Osteocyte (in vitro differentiated cells): ENCODE measurements at regions not wholly inside any gene's neighbourhood (a gene's known extent, or its start where the extent isn't known, plus 50 kb on each side); places are given as distances from the start of the nearest gene placed in this dataset.

Experiments used
- DNase-seq: peaks from one replicate; pipeline ENCODE4 v3.0.0; 2021; ENCODE audit warnings: mixed read lengths; ENCODE audit not compliant: unreplicated experiment; ENCODE audit errors: extremely low spot score
- H3K27ac Mint-ChIP-seq: one replicate; pipeline ENCODE4 v1.8.0; 2021; ENCODE audit warnings: mild to moderate bottlenecking, mixed read lengths; ENCODE audit not compliant: unreplicated experiment
- H3K27me3 Mint-ChIP-seq: one replicate; pipeline ENCODE4 v1.8.0; 2021; ENCODE audit warnings: mixed read lengths; ENCODE audit not compliant: unreplicated experiment
- H3K36me3 Mint-ChIP-seq: one replicate; pipeline ENCODE4 v1.8.0; 2021; ENCODE audit warnings: mixed read lengths; ENCODE audit not compliant: unreplicated experiment
- H3K4me1 Mint-ChIP-seq: one replicate; pipeline ENCODE4 v1.8.0; 2021; ENCODE audit warnings: mixed read lengths; ENCODE audit not compliant: unreplicated experiment
- H3K4me3 Mint-ChIP-seq: one replicate; pipeline ENCODE4 v1.8.0; 2021; ENCODE audit warnings: mild to moderate bottlenecking, moderate library complexity, mixed read lengths; ENCODE audit not compliant: unreplicated experiment
- H3K9me3 Mint-ChIP-seq: one replicate; pipeline ENCODE4 v1.8.0; 2021; ENCODE audit warnings: mixed read lengths; ENCODE audit not compliant: unreplicated experiment
- TF ChIP-seq, protein P1 (sequence below): fragments of 200-600 bp; sonication (generic); IDR thresholded peaks from 2 replicates; pipeline ENCODE4 v1.5.0; 2021; ENCODE audit warnings: antibody characterized with exemption, mild to moderate bottlenecking, moderate library complexity

DNA sequence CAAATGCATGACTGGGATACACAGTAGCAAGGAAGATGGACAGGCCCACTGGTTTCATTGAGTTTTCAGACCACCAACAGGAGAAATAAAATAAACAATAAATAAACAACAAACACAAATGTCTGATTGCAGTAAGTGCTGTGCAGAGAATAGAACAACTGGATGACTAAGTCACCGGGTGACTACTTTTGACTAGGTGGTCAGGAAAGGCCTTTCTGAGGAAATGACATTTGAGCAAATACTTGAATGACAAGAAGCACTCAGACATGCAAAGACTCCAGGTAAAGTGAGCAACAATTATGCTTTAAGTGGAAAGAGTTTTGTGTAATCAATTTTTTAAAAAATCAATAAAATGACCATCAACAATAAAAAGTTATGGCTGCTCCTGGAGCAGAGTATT lies 137.7 kb downstream of the BTC start:
- no peak overlapping the region for H3K27ac Mint-ChIP-seq

DNA sequence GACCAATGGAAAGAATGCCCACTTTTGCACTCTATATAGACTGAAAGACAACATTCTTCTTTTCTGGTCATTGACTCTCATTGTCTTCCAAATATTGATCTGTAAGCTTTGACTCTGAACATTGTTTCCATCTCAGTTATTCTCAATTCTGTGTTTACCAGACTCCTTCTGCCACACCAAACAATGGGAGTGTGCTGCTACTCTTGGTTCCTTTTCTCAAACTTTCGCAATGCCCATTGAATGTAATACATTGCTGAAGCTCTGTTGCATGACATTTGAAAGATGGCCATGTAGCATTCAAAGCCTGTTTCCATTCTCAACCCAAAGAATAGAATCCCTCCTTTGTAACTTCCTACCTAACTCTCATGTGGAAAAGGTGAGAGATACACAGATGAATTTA lies 136.2 kb downstream of the BTC start:
- Mint-ChIP-seq H3K27me3 (no peaks in the 10 kb centered on the region), H3K27ac (no peak overlapping the region), H3K9me3 (peaks cover 3% of the 10 kb centered on the region), H3K4me3 (no peak overlapping the region), H3K36me3 (no peaks in the 10 kb centered on the region), H3K4me1 (peaks cover 36% of the 10 kb centered on the region)
- DNase-seq: no peak
- TF ChIP-seq, protein P1, sequence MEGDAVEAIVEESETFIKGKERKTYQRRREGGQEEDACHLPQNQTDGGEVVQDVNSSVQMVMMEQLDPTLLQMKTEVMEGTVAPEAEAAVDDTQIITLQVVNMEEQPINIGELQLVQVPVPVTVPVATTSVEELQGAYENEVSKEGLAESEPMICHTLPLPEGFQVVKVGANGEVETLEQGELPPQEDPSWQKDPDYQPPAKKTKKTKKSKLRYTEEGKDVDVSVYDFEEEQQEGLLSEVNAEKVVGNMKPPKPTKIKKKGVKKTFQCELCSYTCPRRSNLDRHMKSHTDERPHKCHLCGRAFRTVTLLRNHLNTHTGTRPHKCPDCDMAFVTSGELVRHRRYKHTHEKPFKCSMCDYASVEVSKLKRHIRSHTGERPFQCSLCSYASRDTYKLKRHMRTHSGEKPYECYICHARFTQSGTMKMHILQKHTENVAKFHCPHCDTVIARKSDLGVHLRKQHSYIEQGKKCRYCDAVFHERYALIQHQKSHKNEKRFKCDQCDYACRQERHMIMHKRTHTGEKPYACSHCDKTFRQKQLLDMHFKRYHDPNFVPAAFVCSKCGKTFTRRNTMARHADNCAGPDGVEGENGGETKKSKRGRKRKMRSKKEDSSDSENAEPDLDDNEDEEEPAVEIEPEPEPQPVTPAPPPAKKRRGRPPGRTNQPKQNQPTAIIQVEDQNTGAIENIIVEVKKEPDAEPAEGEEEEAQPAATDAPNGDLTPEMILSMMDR: no peak

More for the DNA sequence above, 137.7 kb downstream of the BTC start:
- no peaks in the 10 kb centered on the region for H3K36me3 Mint-ChIP-seq
- H3K4me1 Mint-ChIP-seq: peaks cover 26% of the 10 kb centered on the region
- no peaks in the 10 kb centered on the region for H3K27me3 Mint-ChIP-seq
- H3K9me3 Mint-ChIP-seq: peaks cover 3% of the 10 kb centered on the region
- H3K4me3 Mint-ChIP-seq: no peak overlapping the region
- TF ChIP-seq, protein P1: no peak
- DNase-seq: no peak

DNA sequence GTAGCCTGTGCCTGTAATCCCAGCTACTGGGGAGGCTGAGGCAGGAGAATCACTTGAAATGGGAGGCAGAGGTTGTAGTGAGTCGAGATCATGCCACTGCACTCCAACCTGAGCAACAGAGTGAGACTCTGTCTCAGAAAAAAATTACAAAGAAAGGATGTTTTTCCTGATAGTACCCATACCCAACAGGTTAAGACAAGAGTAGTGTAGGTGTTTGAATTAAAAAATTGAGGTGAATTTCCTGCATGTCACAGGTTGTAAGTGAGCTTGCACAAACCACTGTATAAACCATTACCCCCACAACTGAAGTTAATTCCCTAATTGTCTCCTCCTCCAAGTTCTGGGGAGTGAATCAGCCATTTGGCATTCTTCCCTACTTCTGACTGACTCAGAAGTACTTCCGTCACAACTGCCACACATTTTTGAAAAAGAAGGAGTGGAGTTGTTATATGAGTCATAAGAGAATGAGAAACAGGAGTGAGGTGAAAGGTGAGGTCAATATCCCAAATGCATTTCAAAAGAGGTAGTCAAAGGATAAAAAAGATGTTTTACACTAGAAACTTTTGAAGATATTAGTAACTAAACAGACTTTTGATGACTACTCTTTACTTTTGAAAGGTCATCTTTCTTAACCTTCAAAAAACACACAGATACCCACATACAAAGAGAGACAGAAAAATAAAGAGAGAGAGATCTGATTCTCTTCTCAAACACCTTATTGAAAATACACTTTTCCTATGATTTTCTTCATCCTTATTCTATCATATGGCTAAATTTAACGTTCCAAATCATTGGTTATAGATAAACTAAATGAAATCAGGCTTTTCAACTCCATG lies 134.5 kb downstream of the BTC start:
- Mint-ChIP-seq H3K27me3 (no peaks in the 10 kb centered on the region), H3K4me1 (peaks cover 36% of the 10 kb centered on the region), H3K27ac (peak overlapping the region; percentile 89), H3K36me3 (no peaks in the 10 kb centered on the region), H3K9me3 (peaks cover 3% of the 10 kb centered on the region), H3K4me3 (no peak overlapping the region)
- DNase-seq: no peak
- TF ChIP-seq, protein P1: no peak

DNA sequence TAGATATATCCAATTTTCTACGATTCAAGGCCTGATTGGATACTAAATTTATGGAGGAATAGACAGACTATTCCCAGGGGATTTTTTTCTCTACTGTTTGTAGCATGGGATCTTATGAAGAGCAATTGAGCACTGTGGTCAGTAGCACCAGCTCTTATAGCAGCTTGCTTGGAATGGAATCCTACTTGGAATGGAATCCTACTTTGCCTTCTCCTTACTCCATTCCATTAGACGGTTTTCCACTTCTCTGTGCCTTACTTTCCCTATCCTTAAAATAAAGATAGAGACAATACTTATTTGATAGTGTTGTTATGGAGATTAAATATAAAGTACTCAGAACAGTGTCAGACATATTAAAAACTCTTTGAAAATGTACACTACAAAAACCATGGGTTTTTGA lies 133.5 kb downstream of the BTC start:
- no peaks in the 10 kb centered on the region for H3K27me3 Mint-ChIP-seq
- H3K4me3 Mint-ChIP-seq: no peak overlapping the region
- H3K36me3 Mint-ChIP-seq: no peaks in the 10 kb centered on the region
- H3K27ac Mint-ChIP-seq: peak overlapping the region; percentile 29
- DNase-seq: no peak
- TF ChIP-seq, protein P1: no peak
- H3K4me1 Mint-ChIP-seq: peaks cover 41% of the 10 kb centered on the region
- peaks cover 3% of the 10 kb centered on the region for H3K9me3 Mint-ChIP-seq

DNA sequence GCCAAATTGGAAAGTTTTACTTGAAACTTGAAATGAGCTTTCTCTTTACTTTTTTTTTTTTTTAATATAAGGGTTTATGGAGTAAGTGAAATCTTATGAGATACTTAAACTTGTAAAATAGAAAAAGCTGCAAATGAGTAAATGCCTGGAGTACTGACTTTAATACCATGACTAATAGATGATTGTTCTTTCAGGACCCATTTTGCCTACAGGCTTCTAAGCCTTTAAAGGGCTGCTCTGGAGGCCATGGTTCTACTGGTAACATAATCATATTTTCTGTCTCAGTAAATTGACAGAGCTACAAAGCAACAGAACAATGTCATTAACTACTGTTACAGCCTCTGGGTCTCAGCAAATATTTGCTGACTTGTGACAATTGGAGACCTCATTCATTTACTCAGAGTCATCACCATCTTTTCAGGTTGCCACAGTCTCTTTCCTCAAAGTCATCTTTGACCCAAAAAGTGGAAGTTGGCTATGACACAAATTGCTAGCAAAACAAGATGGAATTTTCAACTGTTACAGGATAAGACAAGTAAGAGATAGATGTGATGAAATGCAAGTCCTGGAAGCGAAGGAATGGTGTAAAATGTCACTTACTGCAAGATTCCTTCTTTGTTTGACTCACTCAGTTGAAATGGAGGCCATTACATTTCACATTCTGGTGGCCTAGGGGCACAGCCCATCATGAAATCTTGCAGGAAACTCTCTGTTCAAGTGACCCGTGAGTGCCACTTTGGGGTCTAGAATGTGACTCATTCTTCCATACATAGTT lies 132.7 kb downstream of the BTC start:
- Mint-ChIP-seq H3K36me3 (no peaks in the 10 kb centered on the region), H3K27me3 (no peaks in the 10 kb centered on the region), H3K27ac (peak overlapping the region; percentile 29), H3K9me3 (peaks cover 3% of the 10 kb centered on the region), H3K4me3 (no peak overlapping the region), H3K4me1 (peaks cover 43% of the 10 kb centered on the region)
- TF ChIP-seq, protein P1: no peak
- no peak for DNase-seq
